MM.1S (cell line): ENCODE measurements at regions not wholly inside any gene's neighbourhood (a gene's known extent, or its start where the extent isn't known, plus 50 kb on each side); places are given as distances from the start of the nearest gene placed in this dataset.

Experiments used
- EZH2 ChIP-seq: fragments of 300-600 bp; sonication (generic); optimal IDR thresholded peaks from 2 replicates; pipeline ENCODE3; 2017; ENCODE audit warnings: low read depth, mild to moderate bottlenecking, antibody characterized with exemption, low read length, mixed read lengths
- EZH2phosphoT487 ChIP-seq: fragments of 300-600 bp; sonication (generic); IDR thresholded peaks from 2 replicates; pipeline ENCODE4 v1.6.1; 2018; ENCODE audit warnings: antibody characterized with exemption, low read length
- TF ChIP-seq, protein P1 (sequence below): fragments of 300-600 bp; sonication (generic); IDR thresholded peaks from 2 replicates; pipeline ENCODE4 v1.5.1; 2016; ENCODE audit warnings: antibody characterized with exemption, low read length, mixed read lengths

DNA sequence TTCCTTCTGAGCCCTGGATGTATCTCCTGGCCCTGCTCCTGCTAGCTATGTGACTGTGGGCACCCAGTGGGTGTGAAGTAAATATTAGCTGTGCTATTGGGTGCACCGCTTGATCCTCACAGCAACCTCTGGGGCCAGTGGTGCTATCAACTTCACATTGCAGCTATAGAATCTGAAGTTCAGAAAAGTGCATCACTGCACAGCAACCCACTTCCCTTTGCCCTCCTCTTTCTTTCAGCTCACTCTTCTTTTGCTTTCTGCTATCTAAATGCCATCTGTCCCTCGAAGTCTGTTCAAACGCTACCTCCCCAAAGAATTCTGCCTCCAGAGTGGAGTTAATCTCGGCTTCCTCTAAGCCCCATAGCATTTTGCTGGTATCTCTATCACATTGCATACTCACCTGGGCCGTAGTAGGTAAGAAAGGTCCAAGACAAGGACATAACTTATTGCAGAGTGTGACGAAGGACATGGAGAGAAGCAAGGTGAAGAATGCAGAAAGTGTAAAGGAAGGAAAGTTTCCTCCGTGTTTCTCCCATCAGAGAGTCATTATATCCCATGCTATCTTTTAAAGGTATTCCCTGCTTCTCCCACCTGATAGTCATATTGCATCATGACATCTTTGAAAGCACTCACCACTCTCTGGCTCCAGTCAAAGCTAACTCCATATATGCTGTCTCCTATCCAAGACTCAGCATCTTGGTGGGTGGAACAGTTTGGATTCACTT is 57.1 kb upstream of the BCL6 start:
- TF ChIP-seq, protein P1, sequence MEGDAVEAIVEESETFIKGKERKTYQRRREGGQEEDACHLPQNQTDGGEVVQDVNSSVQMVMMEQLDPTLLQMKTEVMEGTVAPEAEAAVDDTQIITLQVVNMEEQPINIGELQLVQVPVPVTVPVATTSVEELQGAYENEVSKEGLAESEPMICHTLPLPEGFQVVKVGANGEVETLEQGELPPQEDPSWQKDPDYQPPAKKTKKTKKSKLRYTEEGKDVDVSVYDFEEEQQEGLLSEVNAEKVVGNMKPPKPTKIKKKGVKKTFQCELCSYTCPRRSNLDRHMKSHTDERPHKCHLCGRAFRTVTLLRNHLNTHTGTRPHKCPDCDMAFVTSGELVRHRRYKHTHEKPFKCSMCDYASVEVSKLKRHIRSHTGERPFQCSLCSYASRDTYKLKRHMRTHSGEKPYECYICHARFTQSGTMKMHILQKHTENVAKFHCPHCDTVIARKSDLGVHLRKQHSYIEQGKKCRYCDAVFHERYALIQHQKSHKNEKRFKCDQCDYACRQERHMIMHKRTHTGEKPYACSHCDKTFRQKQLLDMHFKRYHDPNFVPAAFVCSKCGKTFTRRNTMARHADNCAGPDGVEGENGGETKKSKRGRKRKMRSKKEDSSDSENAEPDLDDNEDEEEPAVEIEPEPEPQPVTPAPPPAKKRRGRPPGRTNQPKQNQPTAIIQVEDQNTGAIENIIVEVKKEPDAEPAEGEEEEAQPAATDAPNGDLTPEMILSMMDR: no peak
- TF ChIP-seq EZH2phosphoT487 (no peak), EZH2 (no peak)
